ENCODE measurements at regions not wholly inside any gene's neighbourhood (a gene's known extent, or its start where the extent isn't known, plus 50 kb on each side); places are given as distances from the start of the nearest gene placed in this dataset.
"Not testable (repeated sequence)": the region's sequence is repeated elsewhere in the genome, so short reads cannot be mapped to it uniquely, and the experiment has no call there.

- DNase-seq (ENCODE audit: extremely low read depth, low read depth), result no peak
- no peak for TF ChIP-seq CTCF (IDR thresholded peaks at IDR 0.05; ENCODE audit: low read depth, low read length)
These were observed 150.8 kb upstream of the RANBP3L start for GRCh38 chr5:36452424-36453006.

GRCh38 chr5:36457511-36458270 lies 148.7 kb upstream of the SLC1A3 start:
- no peak for TF ChIP-seq CTCF (IDR thresholded peaks at IDR 0.05; ENCODE audit: low read depth, low read length)
- no peak for DNase-seq (ENCODE audit: extremely low read depth, low read depth)

GRCh38 chr5:36458746-36459145 lies 147.7 kb upstream of the SLC1A3 start:
- TF ChIP-seq CTCF (IDR thresholded peaks at IDR 0.05; ENCODE audit: low read depth, low read length), result no peak
- DNase-seq (ENCODE audit: extremely low read depth, low read depth), result no peak

GRCh38 chr5:36459176-36460135 lies 146.9 kb upstream of the SLC1A3 start:
- TF ChIP-seq CTCF (IDR thresholded peaks at IDR 0.05; ENCODE audit: low read depth, low read length), result peak; percentile 21
- no peak for DNase-seq (ENCODE audit: extremely low read depth, low read depth)

- DNase-seq (ENCODE audit: extremely low read depth, low read depth), result no peak
- TF ChIP-seq CTCF (IDR thresholded peaks at IDR 0.05; ENCODE audit: low read depth, low read length), result no peak
These were observed 143.9 kb upstream of the SLC1A3 start for GRCh38 chr5:36462295-36463021.

GRCh38 chr5:36475942-36476341 lies 130.5 kb upstream of the SLC1A3 start:
- DNase-seq (ENCODE audit: extremely low read depth, low read depth), result not testable (repeated sequence)

GRCh38 chr5:36478646-36479317 lies 127.6 kb upstream of the SLC1A3 start:
- no peak for TF ChIP-seq CTCF (IDR thresholded peaks at IDR 0.05; ENCODE audit: low read depth, low read length)
- DNase-seq (ENCODE audit: extremely low read depth, low read depth), result no peak
